Esophagus squamous epithelium (tissue), 4 donors: ENCODE measurements at regions not wholly inside any gene's neighbourhood (a gene's known extent, or its start where the extent isn't known, plus 50 kb on each side); places are given as distances from the start of the nearest gene placed in this dataset.

ENCODE experiments used
- CTCF ChIP-seq, 6 experiments: fragments of 450-650 bp in 4 of 6; fragments of 200-600 bp in 2 of 6; sonication (generic) in 2 of 6; IDR thresholded peaks; one replicate each; pipeline ENCODE4 v1.5.1; 2016 to 2019; ENCODE audit warnings: antibody characterized with exemption in 6 of 6, mild to moderate bottlenecking in 4 of 6, moderate library complexity in 4 of 6
- POLR2A ChIP-seq, 4 donors: fragments of 450-650 bp; IDR thresholded peaks; one replicate each; pipeline ENCODE4 v1.6.1; 2017; ENCODE audit warnings: antibody characterized with exemption in 4 of 4, mild to moderate bottlenecking in 4 of 4, moderate library complexity in 3 of 4

- TF ChIP-seq CTCF (IDR thresholded peaks at IDR 0.05) (no peak), POLR2A (IDR thresholded peaks at IDR 0.05) (no peak)
Measured at GRCh38 chr2:67896476-67896875, 166.3 kb downstream of the C1D start.
